ENCODE measurements at regions not wholly inside any gene's neighbourhood (a gene's known extent, or its start where the extent isn't known, plus 50 kb on each side); places are given as distances from the start of the nearest gene placed in this dataset.
A peak's percentile ranks its signal among the peaks of the same experiment; 100 is the strongest.

GRCh38 chrX:68922013-68922412 lies 93.2 kb downstream of the EFNB1 start:
- no peaks in the 10 kb centered on the region for H3K4me1 ChIP-seq (ENCODE audit: control insufficient read depth, insufficient read depth, low read length, poor library complexity, severe bottlenecking)
- H3K4me3 ChIP-seq (ENCODE audit: extremely low read depth, insufficient read depth, low read length, poor library complexity, severe bottlenecking), result no peak overlapping the region
- WGBS, 2 experiments (ENCODE audit: insufficient coverage in 2 of 2), result 93% methylated on average over 2 of the region's 6 CpGs; no CpG with 5 or more reads in 1 of the 2 experiments
- H3K36me3 ChIP-seq (ENCODE audit: control insufficient read depth, insufficient read depth, low read length), result no peaks in the 10 kb centered on the region
- no peak overlapping the region for H3K27ac ChIP-seq (ENCODE audit: low read depth, low read length, severe bottlenecking)
- no peaks in the 10 kb centered on the region for H3K9me3 ChIP-seq (ENCODE audit: control insufficient read depth, low read length)

- H3K9me3 ChIP-seq (ENCODE audit: control insufficient read depth, low read length), result no peaks in the 10 kb centered on the region
- no peak overlapping the region for H3K27ac ChIP-seq (ENCODE audit: low read depth, low read length, severe bottlenecking)
- peaks cover 2% of the 10 kb centered on the region for H3K4me1 ChIP-seq (ENCODE audit: control insufficient read depth, insufficient read depth, low read length, poor library complexity, severe bottlenecking)
- 100% methylated on average over 3 of the region's 7 CpGs for WGBS, 2 experiments (ENCODE audit: insufficient coverage in 2 of 2)
- no peak overlapping the region for H3K4me3 ChIP-seq (ENCODE audit: extremely low read depth, insufficient read depth, low read length, poor library complexity, severe bottlenecking)
- H3K36me3 ChIP-seq (ENCODE audit: control insufficient read depth, insufficient read depth, low read length), result no peaks in the 10 kb centered on the region
These were observed 91.7 kb downstream of the EFNB1 start for GRCh38 chrX:68920561-68920960.

GRCh38 chrX:68919707-68920106 lies 90.9 kb downstream of the EFNB1 start:
- Histone ChIP-seq H3K36me3 (ENCODE audit: control insufficient read depth, insufficient read depth, low read length) (no peaks in the 10 kb centered on the region), H3K4me1 (ENCODE audit: control insufficient read depth, insufficient read depth, low read length, poor library complexity, severe bottlenecking) (peaks cover 6% of the 10 kb centered on the region), H3K9me3 (ENCODE audit: control insufficient read depth, low read length) (no peaks in the 10 kb centered on the region), H3K27ac (ENCODE audit: low read depth, low read length, severe bottlenecking) (no peak overlapping the region), H3K4me3 (ENCODE audit: extremely low read depth, insufficient read depth, low read length, poor library complexity, severe bottlenecking) (no peak overlapping the region)

- Histone ChIP-seq H3K27ac (ENCODE audit: low read depth, low read length, severe bottlenecking) (no peak overlapping the region), H3K4me3 (ENCODE audit: extremely low read depth, insufficient read depth, low read length, poor library complexity, severe bottlenecking) (no peak overlapping the region), H3K9me3 (ENCODE audit: control insufficient read depth, low read length) (no peaks in the 10 kb centered on the region), H3K4me1 (ENCODE audit: control insufficient read depth, insufficient read depth, low read length, poor library complexity, severe bottlenecking) (peaks cover 18% of the 10 kb centered on the region), H3K36me3 (ENCODE audit: control insufficient read depth, insufficient read depth, low read length) (no peaks in the 10 kb centered on the region)
- no CpG with 5 or more reads among the region's 2 CpGs for WGBS, 2 experiments (ENCODE audit: insufficient coverage in 2 of 2)
These were observed 89.4 kb downstream of the EFNB1 start for GRCh38 chrX:68918202-68918601.

- no peaks in the 10 kb centered on the region for H3K36me3 ChIP-seq (ENCODE audit: control insufficient read depth, insufficient read depth, low read length)
- peaks cover 18% of the 10 kb centered on the region for H3K4me1 ChIP-seq (ENCODE audit: control insufficient read depth, insufficient read depth, low read length, poor library complexity, severe bottlenecking)
- no peaks in the 10 kb centered on the region for H3K9me3 ChIP-seq (ENCODE audit: control insufficient read depth, low read length)
- H3K27ac ChIP-seq (ENCODE audit: low read depth, low read length, severe bottlenecking), result no peak overlapping the region
- H3K4me3 ChIP-seq (ENCODE audit: extremely low read depth, insufficient read depth, low read length, poor library complexity, severe bottlenecking), result no peak overlapping the region
These were observed 89.0 kb downstream of the EFNB1 start for GRCh38 chrX:68917799-68918198.

- 70 to 81% methylated on average over 3 to 7 of the region's 8 CpGs for WGBS, 2 experiments (ENCODE audit: insufficient coverage in 2 of 2)
- Histone ChIP-seq H3K27ac (ENCODE audit: low read depth, low read length, severe bottlenecking) (no peak overlapping the region), H3K4me3 (ENCODE audit: extremely low read depth, insufficient read depth, low read length, poor library complexity, severe bottlenecking) (no peak overlapping the region), H3K9me3 (ENCODE audit: control insufficient read depth, low read length) (no peaks in the 10 kb centered on the region), H3K36me3 (ENCODE audit: control insufficient read depth, insufficient read depth, low read length) (no peaks in the 10 kb centered on the region), H3K4me1 (ENCODE audit: control insufficient read depth, insufficient read depth, low read length, poor library complexity, severe bottlenecking) (peaks cover 18% of the 10 kb centered on the region)
These were observed 88.1 kb downstream of the EFNB1 start for GRCh38 chrX:68916891-68917290.

- Histone ChIP-seq H3K27ac (ENCODE audit: low read depth, low read length, severe bottlenecking) (no peak overlapping the region), H3K36me3 (ENCODE audit: control insufficient read depth, insufficient read depth, low read length) (no peaks in the 10 kb centered on the region), H3K4me3 (ENCODE audit: extremely low read depth, insufficient read depth, low read length, poor library complexity, severe bottlenecking) (no peak overlapping the region), H3K9me3 (ENCODE audit: control insufficient read depth, low read length) (no peaks in the 10 kb centered on the region), H3K4me1 (ENCODE audit: control insufficient read depth, insufficient read depth, low read length, poor library complexity, severe bottlenecking) (peaks cover 18% of the 10 kb centered on the region)
- 76% methylated on average over 2 of the region's 2 CpGs; no CpG with 5 or more reads in 1 of the 2 experiments for WGBS, 2 experiments (ENCODE audit: insufficient coverage in 2 of 2)
These were observed 87.0 kb downstream of the EFNB1 start for GRCh38 chrX:68915778-68916177.

GRCh38 chrX:68914479-68914946 lies 85.7 kb downstream of the EFNB1 start:
- Histone ChIP-seq H3K27ac (ENCODE audit: low read depth, low read length, severe bottlenecking) (no peak overlapping the region), H3K4me3 (ENCODE audit: extremely low read depth, insufficient read depth, low read length, poor library complexity, severe bottlenecking) (no peak overlapping the region), H3K36me3 (ENCODE audit: control insufficient read depth, insufficient read depth, low read length) (no peaks in the 10 kb centered on the region), H3K9me3 (ENCODE audit: control insufficient read depth, low read length) (no peaks in the 10 kb centered on the region), H3K4me1 (ENCODE audit: control insufficient read depth, insufficient read depth, low read length, poor library complexity, severe bottlenecking) (peaks cover 18% of the 10 kb centered on the region)
- WGBS, 2 experiments (ENCODE audit: insufficient coverage in 2 of 2), result 15% methylated on average over 6 of the region's 8 CpGs; no CpG with 5 or more reads in 1 of the 2 experiments

- H3K4me1 ChIP-seq (ENCODE audit: control insufficient read depth, insufficient read depth, low read length, poor library complexity, severe bottlenecking), result peaks cover 18% of the 10 kb centered on the region
- WGBS, 2 experiments (ENCODE audit: insufficient coverage in 2 of 2), result 66% methylated on average over 6 of the region's 7 CpGs; no CpG with 5 or more reads in 1 of the 2 experiments
- peak overlapping the region; percentile 85 for H3K27ac ChIP-seq (ENCODE audit: low read depth, low read length, severe bottlenecking)
- no peak overlapping the region for H3K4me3 ChIP-seq (ENCODE audit: extremely low read depth, insufficient read depth, low read length, poor library complexity, severe bottlenecking)
- no peaks in the 10 kb centered on the region for H3K9me3 ChIP-seq (ENCODE audit: control insufficient read depth, low read length)
- H3K36me3 ChIP-seq (ENCODE audit: control insufficient read depth, insufficient read depth, low read length), result no peaks in the 10 kb centered on the region
These were observed 84.4 kb downstream of the EFNB1 start for GRCh38 chrX:68913249-68913547.

- 1 to 8% methylated on average over 9 to 11 of the region's 26 CpGs for WGBS, 2 experiments (ENCODE audit: insufficient coverage in 2 of 2)
- peak overlapping the region; percentile 85 for H3K27ac ChIP-seq (ENCODE audit: low read depth, low read length, severe bottlenecking)
- no peak overlapping the region for H3K4me3 ChIP-seq (ENCODE audit: extremely low read depth, insufficient read depth, low read length, poor library complexity, severe bottlenecking)
- H3K9me3 ChIP-seq (ENCODE audit: control insufficient read depth, low read length), result no peaks in the 10 kb centered on the region
- no peaks in the 10 kb centered on the region for H3K36me3 ChIP-seq (ENCODE audit: control insufficient read depth, insufficient read depth, low read length)
- H3K4me1 ChIP-seq (ENCODE audit: control insufficient read depth, insufficient read depth, low read length, poor library complexity, severe bottlenecking), result peaks cover 18% of the 10 kb centered on the region
These were observed 83.3 kb downstream of the EFNB1 start for GRCh38 chrX:68912113-68912512.

- H3K9me3 ChIP-seq (ENCODE audit: control insufficient read depth, low read length), result no peaks in the 10 kb centered on the region
- no CpG with 5 or more reads among the region's 3 CpGs for WGBS, 2 experiments (ENCODE audit: insufficient coverage in 2 of 2)
- no peak overlapping the region for H3K4me3 ChIP-seq (ENCODE audit: extremely low read depth, insufficient read depth, low read length, poor library complexity, severe bottlenecking)
These were observed 82.1 kb downstream of the EFNB1 start for GRCh38 chrX:68910731-68911428.

More at GRCh38 chrX:68910731-68911428, 82.1 kb downstream of the EFNB1 start:
- Histone ChIP-seq H3K27ac (ENCODE audit: low read depth, low read length, severe bottlenecking) (no peak overlapping the region), H3K36me3 (ENCODE audit: control insufficient read depth, insufficient read depth, low read length) (no peaks in the 10 kb centered on the region), H3K4me1 (ENCODE audit: control insufficient read depth, insufficient read depth, low read length, poor library complexity, severe bottlenecking) (peaks cover 16% of the 10 kb centered on the region)
